ENCODE measurements at regions not wholly inside any gene's neighbourhood (a gene's known extent, or its start where the extent isn't known, plus 50 kb on each side); places are given as distances from the start of the nearest gene placed in this dataset.

DNA sequence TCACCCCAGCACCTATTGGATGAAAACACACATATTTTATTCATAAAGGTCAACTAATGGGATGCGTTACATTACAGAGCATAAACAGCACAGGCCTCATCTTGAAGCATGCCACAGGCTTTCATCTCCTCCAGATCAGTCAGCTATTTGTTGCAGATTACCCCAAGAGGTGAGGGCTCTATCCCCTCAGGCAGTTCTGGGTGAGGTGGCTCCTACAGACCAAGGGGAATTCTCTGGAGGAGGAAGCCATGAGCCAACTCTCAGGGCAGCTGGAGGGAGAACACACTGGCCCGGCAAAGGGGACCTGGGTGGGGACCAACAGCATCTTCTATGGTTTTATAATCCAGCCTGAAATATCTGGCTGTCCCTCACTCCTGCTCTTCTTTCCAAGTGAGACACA lies 126.4 kb upstream of the BTBD3 start:
- Histone ChIP-seq H3K27ac (no peak overlapping the region), H3K4me3 (no peak overlapping the region), H3K9me3 (no peaks in the 10 kb centered on the region), H3K27me3 (no peaks in the 10 kb centered on the region), H3K36me3 (no peaks in the 10 kb centered on the region), H3K4me1 (no peaks in the 10 kb centered on the region)
- TF ChIP-seq POLR2AphosphoS5 (IDR thresholded peaks at IDR 0.05) (no peak), POLR2A (IDR thresholded peaks at IDR 0.05) (no peak)
- TF ChIP-seq, protein P1, sequence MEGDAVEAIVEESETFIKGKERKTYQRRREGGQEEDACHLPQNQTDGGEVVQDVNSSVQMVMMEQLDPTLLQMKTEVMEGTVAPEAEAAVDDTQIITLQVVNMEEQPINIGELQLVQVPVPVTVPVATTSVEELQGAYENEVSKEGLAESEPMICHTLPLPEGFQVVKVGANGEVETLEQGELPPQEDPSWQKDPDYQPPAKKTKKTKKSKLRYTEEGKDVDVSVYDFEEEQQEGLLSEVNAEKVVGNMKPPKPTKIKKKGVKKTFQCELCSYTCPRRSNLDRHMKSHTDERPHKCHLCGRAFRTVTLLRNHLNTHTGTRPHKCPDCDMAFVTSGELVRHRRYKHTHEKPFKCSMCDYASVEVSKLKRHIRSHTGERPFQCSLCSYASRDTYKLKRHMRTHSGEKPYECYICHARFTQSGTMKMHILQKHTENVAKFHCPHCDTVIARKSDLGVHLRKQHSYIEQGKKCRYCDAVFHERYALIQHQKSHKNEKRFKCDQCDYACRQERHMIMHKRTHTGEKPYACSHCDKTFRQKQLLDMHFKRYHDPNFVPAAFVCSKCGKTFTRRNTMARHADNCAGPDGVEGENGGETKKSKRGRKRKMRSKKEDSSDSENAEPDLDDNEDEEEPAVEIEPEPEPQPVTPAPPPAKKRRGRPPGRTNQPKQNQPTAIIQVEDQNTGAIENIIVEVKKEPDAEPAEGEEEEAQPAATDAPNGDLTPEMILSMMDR (IDR thresholded peaks at IDR 0.05): no peak
- WGBS, 2 donors (ENCODE audit: low coverage in 1 of 2): 94 to 100% methylated on average over 1 to 2 of the region's 2 CpGs
- ATAC-seq: no peak

DNA sequence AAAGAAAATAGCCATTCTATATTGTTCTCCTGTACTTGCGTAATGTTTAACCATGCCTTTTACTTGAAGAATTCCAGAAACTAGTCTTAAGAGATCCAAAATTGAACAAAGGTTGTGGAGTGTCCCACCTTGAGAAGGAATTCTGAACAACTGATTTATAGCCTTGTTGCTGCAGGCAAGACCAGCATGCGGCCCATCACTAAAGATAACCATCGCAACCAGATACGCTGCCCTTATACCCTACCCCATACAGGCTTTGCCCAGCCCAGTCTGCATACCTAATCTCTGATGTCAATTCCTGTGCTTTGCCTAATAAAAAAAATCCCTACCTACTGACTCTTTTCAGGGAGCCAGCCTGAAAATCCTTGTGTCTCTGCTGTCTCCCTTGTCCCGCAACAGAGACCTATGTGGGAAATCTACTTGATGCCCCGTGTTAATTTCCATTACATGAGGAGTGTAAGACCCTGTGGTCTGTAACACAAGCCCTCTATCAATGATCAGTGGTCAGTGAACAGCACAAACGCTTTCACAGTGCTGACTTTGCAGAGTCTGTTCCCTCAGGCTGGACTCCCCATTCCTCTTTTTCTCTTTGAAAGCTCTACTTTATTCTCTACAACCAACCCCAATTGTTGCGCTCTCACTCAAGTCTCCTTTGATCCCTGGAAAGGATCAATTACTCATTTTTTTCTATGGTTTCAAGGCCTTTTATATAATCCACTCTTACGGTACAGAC lies 125.7 kb upstream of the BTBD3 start:
- Histone ChIP-seq H3K4me1 (no peaks in the 10 kb centered on the region), H3K27ac (no peak overlapping the region), H3K27me3 (no peaks in the 10 kb centered on the region), H3K4me3 (no peak overlapping the region), H3K9me3 (no peaks in the 10 kb centered on the region), H3K36me3 (no peaks in the 10 kb centered on the region)
- no peak for ATAC-seq
- 81 to 88% methylated on average over 7 to 8 of the region's 9 CpGs for WGBS, 2 donors (ENCODE audit: low coverage in 1 of 2)
- TF ChIP-seq POLR2A (IDR thresholded peaks at IDR 0.05) (no peak), POLR2AphosphoS5 (IDR thresholded peaks at IDR 0.05) (no peak), EP300 (IDR thresholded peaks at IDR 0.05) (no peak)
- TF ChIP-seq, protein P1 (IDR thresholded peaks at IDR 0.05): no peak

DNA sequence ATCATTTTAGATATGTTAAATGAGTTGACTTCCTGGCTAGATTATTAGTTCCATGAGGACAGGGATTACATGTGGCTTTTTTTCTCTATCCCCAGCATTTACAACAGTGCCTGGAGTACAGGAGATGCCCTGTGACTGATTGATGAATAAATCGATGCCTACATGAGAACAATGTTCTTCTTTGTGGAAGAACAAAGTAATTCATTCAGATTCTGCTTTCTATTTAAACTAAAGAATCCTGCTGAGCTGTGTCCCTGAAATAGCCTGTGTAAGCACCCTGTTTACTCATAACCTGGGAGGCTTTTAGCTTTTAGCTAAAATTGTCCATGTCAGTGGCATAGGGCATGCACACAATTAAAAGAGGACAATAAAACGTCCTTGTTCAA lies 125.1 kb upstream of the BTBD3 start:
- WGBS, 2 donors (ENCODE audit: low coverage in 1 of 2): 57 to 78% methylated on average over 2 of the region's 2 CpGs
- Histone ChIP-seq H3K27me3 (no peaks in the 10 kb centered on the region), H3K27ac (no peak overlapping the region), H3K4me1 (no peaks in the 10 kb centered on the region), H3K9me3 (no peaks in the 10 kb centered on the region), H3K4me3 (no peak overlapping the region), H3K36me3 (no peaks in the 10 kb centered on the region)
- TF ChIP-seq EP300 (IDR thresholded peaks at IDR 0.05) (no peak), POLR2A (IDR thresholded peaks at IDR 0.05) (no peak), POLR2AphosphoS5 (IDR thresholded peaks at IDR 0.05) (no peak)
- TF ChIP-seq, protein P1 (IDR thresholded peaks at IDR 0.05): no peak
- no peak for ATAC-seq

DNA sequence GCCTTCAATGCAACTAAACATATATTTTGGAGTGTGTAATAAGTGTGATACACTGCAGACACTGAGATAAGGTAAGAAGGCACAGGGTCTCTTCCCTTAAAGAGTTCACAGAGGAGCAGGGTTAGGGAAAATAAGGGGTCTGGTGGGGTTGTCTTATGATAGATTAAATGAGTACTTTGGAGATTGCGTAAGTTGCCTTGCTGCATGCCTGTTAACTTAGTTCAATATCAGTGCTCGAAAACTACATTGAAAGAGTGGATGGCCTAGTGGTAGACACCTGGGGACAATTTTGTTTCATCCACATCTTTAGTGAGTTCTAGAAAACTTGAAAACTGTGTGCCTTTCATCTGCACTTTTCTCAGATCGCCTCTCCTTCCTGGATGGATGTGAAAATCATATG lies 123.2 kb upstream of the BTBD3 start:
- Histone ChIP-seq H3K4me1 (no peaks in the 10 kb centered on the region), H3K4me3 (no peak overlapping the region), H3K36me3 (no peaks in the 10 kb centered on the region), H3K27ac (no peak overlapping the region), H3K27me3 (no peaks in the 10 kb centered on the region), H3K9me3 (no peaks in the 10 kb centered on the region)
- ATAC-seq: no peak
- WGBS, 2 donors (ENCODE audit: low coverage in 1 of 2): 86 to 100% methylated on average over 3 of the region's 3 CpGs
- TF ChIP-seq EP300 (IDR thresholded peaks at IDR 0.05) (no peak), POLR2AphosphoS5 (IDR thresholded peaks at IDR 0.05) (no peak), POLR2A (IDR thresholded peaks at IDR 0.05) (no peak)
- TF ChIP-seq, protein P1 (IDR thresholded peaks at IDR 0.05): no peak

DNA sequence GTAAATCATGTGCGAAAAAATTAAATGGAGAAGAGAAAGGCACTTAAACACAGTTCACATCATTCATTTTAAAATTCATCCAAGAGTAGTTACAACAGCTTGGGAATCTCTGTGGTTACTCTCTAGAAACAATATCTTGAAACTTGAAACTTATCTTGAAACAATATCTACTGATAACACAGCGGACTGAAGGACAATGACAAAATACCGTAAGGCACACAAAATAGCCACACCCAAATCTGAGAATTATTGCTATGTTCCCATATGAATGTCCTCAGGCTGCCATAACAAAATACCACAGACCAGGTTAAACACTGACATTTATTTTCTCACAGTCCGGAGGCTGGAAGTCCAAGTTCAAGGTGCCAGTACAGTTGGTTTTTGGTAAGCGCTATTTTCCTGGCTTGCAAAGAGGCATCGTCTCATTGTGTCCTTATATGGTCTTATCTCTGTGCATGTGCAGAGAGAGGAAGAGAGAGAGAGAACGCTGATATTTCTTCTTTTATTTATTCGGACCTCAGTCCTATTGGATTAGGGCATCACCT lies 122.5 kb upstream of the BTBD3 start:
- ATAC-seq: no peak
- Histone ChIP-seq H3K36me3 (no peaks in the 10 kb centered on the region), H3K4me1 (no peaks in the 10 kb centered on the region), H3K9me3 (no peaks in the 10 kb centered on the region), H3K27me3 (no peaks in the 10 kb centered on the region), H3K4me3 (no peak overlapping the region), H3K27ac (no peak overlapping the region)
- TF ChIP-seq EP300 (IDR thresholded peaks at IDR 0.05): no peak
- TF ChIP-seq POLR2AphosphoS5 (IDR thresholded peaks at IDR 0.05): no peak
- no peak for TF ChIP-seq POLR2A (IDR thresholded peaks at IDR 0.05)
- TF ChIP-seq, protein P1 (IDR thresholded peaks at IDR 0.05): no peak
- 86 to 100% methylated on average over 2 to 7 of the region's 8 CpGs for WGBS, 2 donors (ENCODE audit: low coverage in 1 of 2)
